Aorta (tissue), 5 donors: ENCODE measurements at regions not wholly inside any gene's neighbourhood (a gene's known extent, or its start where the extent isn't known, plus 50 kb on each side); places are given as distances from the start of the nearest gene placed in this dataset.
"Not testable (repeated sequence)": the region's sequence is repeated elsewhere in the genome, so short reads cannot be mapped to it uniquely, and the experiment has no call there.

Experiments used
- ATAC-seq: fragments of 200-7000 bp; cut with Tn5 transposase; one replicate; pipeline ENCODE4 v1.9.1; 2022; ENCODE audit warnings: moderate library complexity; ENCODE audit not compliant: low FRiP score
- DNase-seq, 2 donors: peaks; one replicate each; pipeline ENCODE4 v3.0.0-alpha.2; 2020
- H3K27ac ChIP-seq, 2 donors: one replicate each; pipeline ENCODE4 v1.5.1; 2013; ENCODE audit warnings: low read length in 2 of 2, mild to moderate bottlenecking in 2 of 2, moderate library complexity in 2 of 2, control low read depth in 1 of 2, inconsistent platforms in 1 of 2, low read depth in 1 of 2
- H3K27me3 ChIP-seq, 2 donors: one replicate each; pipeline ENCODE4 v1.6.1; 2013; ENCODE audit warnings: control low read depth in 1 of 2, low read length in 1 of 2, mild to moderate bottlenecking in 1 of 2, moderate library complexity in 1 of 2; ENCODE audit not compliant: insufficient read depth in 2 of 2, control insufficient read depth in 1 of 2
- H3K36me3 ChIP-seq, 2 donors: one replicate each; pipeline ENCODE4 v1.6.1; 2013; ENCODE audit warnings: control low read depth in 1 of 2, low read length in 1 of 2, mild to moderate bottlenecking in 1 of 2; ENCODE audit not compliant: insufficient read depth in 2 of 2, control insufficient read depth in 1 of 2
- H3K4me1 ChIP-seq, 2 donors: one replicate each; pipeline ENCODE4 v1.6.1; 2013; ENCODE audit warnings: low read length in 2 of 2, control low read depth in 1 of 2, mild to moderate bottlenecking in 1 of 2, moderate library complexity in 1 of 2; ENCODE audit not compliant: insufficient read depth in 2 of 2, control insufficient read depth in 1 of 2
- H3K4me3 ChIP-seq, 2 donors: one replicate each; pipeline ENCODE4 v1.5.1; 2013; ENCODE audit warnings: low read length in 2 of 2, control low read depth in 1 of 2, mild to moderate bottlenecking in 1 of 2
- H3K9me3 ChIP-seq: one replicate; pipeline ENCODE4 v1.6.1; 2013; ENCODE audit warnings: mild to moderate bottlenecking, low read length; ENCODE audit not compliant: control insufficient read depth
- WGBS, 2 donors: extraction: QIAGEN DNeasy Blood & Tissue Kit; methylation state at CpG; one replicate each; pipeline ENCODE4 v1.1.7; 2013; 5-methylcytosine and 5-hydroxymethylcytosine counted together
- intact Hi-C, 2 donors: fragments of 100-400 bp; cut with DNase I; formaldehyde crosslinking; loops; one replicate each; pipeline versions ENCODE4 v1.14.2 to v1.15.0; 2022
- donor health status: healthy with polysubstance abuse.
- donor health status: Bipolar disorder and iron deficiency.
- donor health status: DM: no; HTN: no; CAD: no.
- donor health status: DM: no; HTN: no; CAD: no.
- donor health status: DM: yes; HTN: yes; CAD: no.

DNA sequence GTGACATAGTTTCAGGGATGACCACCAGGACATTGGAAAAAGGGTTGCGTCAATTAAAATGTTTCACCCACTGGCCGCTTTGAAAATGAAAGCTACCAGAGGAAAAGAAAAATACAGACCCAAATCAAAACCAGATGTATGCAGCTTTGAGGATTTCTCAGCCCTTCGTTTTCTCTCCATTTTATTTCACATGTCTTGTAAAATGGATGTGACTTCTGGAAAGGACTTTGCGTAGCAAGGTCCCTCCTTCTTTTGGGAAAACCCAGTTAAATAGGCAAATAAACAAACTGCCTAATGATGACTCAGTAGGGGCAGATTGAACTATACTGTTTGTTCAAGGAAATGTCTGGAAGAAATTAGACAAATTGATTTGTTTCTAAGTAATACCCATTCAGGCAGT is 616.0 kb upstream of the AMELY start:
- H3K36me3 ChIP-seq, DNase-seq, intact Hi-C loops, ATAC-seq, H3K27me3 ChIP-seq, H3K9me3 ChIP-seq, H3K27ac ChIP-seq, H3K4me1 ChIP-seq, H3K4me3 ChIP-seq: not testable (repeated sequence)
- WGBS, 2 donors, result 14% methylated on average over 4 of the region's 4 CpGs; no CpG with 5 or more reads in 1 of the 2 donors

DNA sequence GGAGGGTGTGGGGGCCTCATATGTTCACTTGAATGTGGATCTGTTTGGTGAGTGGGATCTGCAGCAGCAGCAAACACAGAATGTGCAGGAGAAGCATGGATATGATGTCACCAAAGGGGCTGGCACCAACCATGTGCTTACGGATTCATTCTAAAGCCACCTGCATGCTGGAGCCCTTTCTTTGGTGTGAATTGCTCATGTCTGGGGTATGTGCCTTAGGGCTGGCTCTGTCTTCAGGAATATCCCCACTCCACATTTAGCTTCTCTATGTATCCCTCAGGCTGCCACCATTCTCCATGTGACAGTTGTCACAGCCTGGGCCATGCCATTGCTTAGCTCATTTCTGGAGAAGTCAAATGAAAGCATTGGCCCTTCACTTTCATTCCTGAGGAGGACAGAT is 606.8 kb upstream of the AMELY start:
- H3K36me3 ChIP-seq, result no peaks in the 10 kb centered on the region
- no peak for DNase-seq
- H3K4me3 ChIP-seq, result no peak overlapping the region
- no peaks in the 10 kb centered on the region for H3K27me3 ChIP-seq
- H3K4me1 ChIP-seq, result no peaks in the 10 kb centered on the region
- 100% methylated on average over 1 of the region's 1 CpG; no CpG with 5 or more reads in 1 of the 2 donors for WGBS, 2 donors
- no peaks in the 10 kb centered on the region for H3K9me3 ChIP-seq
- H3K27ac ChIP-seq, result no peak overlapping the region
- intact Hi-C loops, result no loop called here
- ATAC-seq, result no peak

DNA sequence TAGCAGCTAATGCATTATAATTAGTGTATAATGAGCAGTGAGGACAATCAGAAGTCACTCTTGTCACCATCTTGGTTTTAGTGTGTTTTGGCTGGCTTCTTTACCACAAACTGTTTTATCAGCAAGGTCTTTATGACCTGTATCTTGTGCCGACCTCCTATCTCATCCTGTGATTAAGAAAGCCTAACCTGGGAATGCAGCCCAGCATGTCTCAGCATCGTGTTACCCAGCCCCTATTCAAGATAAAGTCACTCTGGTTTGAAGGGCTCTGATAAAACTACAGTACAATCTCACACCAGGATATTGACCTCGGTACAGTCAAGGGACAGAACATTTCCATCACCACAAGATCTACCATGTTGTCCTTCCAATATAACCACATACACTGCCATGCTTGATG is 604.7 kb upstream of the AMELY start:
- Histone ChIP-seq H3K36me3 (no peaks in the 10 kb centered on the region), H3K27ac (no peak overlapping the region), H3K9me3 (no peaks in the 10 kb centered on the region), H3K4me1 (no peaks in the 10 kb centered on the region), H3K27me3 (no peaks in the 10 kb centered on the region), H3K4me3 (no peak overlapping the region)
- no peak for ATAC-seq
- WGBS, 2 donors, result 31% methylated on average over 3 of the region's 3 CpGs; no CpG with 5 or more reads in 1 of the 2 donors
- intact Hi-C loops, result no loop called here
- DNase-seq, result no peak

DNA sequence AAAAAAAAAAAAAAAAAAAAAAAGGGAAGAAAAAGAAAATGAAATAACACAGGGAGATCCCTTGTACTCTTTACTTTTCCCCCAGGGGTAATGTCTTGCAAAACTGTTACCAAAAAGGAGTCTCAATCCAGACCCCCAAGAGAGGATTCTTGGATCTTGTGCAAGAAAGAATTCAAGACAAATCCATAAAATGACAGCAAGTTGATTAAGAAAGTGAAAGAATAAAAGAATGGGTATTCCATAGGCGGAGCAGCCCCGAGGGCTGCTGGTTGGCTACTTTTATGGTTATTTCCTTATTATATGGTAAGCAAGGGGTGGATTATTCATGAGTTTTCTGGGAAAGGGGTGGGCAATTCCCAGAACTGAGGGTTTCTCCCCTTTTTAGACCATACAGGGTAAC is 604.3 kb upstream of the AMELY start:
- Histone ChIP-seq H3K36me3 (no peaks in the 10 kb centered on the region), H3K4me1 (no peaks in the 10 kb centered on the region), H3K4me3 (no peak overlapping the region), H3K27me3 (no peaks in the 10 kb centered on the region), H3K9me3 (no peaks in the 10 kb centered on the region), H3K27ac (no peak overlapping the region)
- 89% methylated on average over 2 of the region's 2 CpGs; no CpG with 5 or more reads in 1 of the 2 donors for WGBS, 2 donors
- intact Hi-C loops, result no loop called here
- ATAC-seq, result no peak
- DNase-seq, result no peak

DNA sequence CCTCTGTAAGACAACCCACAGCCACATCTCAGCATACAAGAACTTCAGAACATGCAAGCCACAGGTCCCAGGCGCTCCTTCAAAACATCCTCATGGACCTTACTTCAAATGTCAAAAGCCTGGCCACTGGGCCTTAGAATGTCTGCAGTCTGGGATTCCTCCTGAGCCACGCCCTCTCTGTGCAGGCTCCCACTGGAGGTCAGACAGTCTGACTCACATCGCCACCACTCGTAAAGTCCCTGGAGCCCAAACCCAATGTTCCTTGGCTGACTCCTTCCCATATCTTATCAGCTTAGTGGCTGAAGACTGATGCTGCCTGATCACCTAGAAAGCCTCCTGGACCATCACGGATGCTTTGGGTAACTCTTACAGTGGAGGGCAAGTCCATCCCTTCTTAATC is 591.3 kb upstream of the AMELY start:
- no peak overlapping the region for H3K27ac ChIP-seq
- no peaks in the 10 kb centered on the region for H3K36me3 ChIP-seq
- no peaks in the 10 kb centered on the region for H3K4me1 ChIP-seq
- no peaks in the 10 kb centered on the region for H3K9me3 ChIP-seq
- DNase-seq (no peak), ATAC-seq (no peak)
- no peak overlapping the region for H3K4me3 ChIP-seq
- 91% methylated on average over 5 of the region's 5 CpGs; no CpG with 5 or more reads in 1 of the 2 donors for WGBS, 2 donors
- no peaks in the 10 kb centered on the region for H3K27me3 ChIP-seq
- intact Hi-C loops, result no loop called here

DNA sequence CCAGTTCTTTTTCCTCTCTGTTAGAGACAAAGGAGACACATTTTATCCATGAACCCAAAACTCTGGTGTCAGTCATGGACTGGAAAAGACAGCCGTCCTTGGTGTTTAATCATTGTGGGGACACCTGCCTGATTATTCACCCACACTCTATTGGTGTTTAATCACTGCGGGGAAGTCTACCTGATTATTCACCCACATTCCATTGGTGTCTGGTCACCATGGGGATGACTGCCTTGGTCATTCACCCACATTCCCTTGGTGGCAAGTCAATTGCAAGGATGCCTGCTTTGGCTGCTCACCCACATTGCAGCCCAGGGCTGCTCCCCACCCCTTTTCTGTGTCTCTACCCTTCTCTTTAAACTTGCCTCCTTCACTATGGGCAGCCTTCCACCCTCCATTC is 589.7 kb upstream of the AMELY start:
- no peak for ATAC-seq
- 100% methylated on average over 2 of the region's 2 CpGs; no CpG with 5 or more reads in 1 of the 2 donors for WGBS, 2 donors
- no peaks in the 10 kb centered on the region for H3K4me1 ChIP-seq

DNA sequence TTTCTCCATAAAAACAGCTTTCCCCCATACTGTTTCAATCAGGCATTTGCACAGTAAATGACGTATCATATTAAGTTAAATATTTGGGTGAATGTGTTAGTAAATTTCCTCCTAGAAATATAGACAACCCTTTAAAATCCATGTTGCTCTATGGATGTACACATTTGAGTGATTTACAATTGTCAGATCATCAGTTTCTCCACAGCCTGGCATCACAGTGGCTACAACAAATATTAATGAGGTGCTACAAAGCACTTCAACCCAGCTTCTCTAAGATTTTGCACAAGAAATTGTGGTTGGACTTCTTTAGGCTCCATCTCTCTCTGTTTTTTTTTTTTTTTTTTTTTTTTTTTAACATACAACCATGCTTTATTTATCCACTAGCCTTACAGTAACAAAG is 584.4 kb upstream of the AMELY start:
- 91% methylated on average over 1 of the region's 1 CpG; no CpG with 5 or more reads in 1 of the 2 donors for WGBS, 2 donors
- Histone ChIP-seq H3K36me3 (no peaks in the 10 kb centered on the region), H3K9me3 (no peaks in the 10 kb centered on the region), H3K27ac (no peak overlapping the region), H3K4me3 (no peak overlapping the region), H3K27me3 (no peaks in the 10 kb centered on the region), H3K4me1 (no peaks in the 10 kb centered on the region)
- intact Hi-C loops, result no loop called here
- ATAC-seq (no peak), DNase-seq (no peak)

More for the DNA sequence above, 589.7 kb upstream of the AMELY start:
- intact Hi-C loops, result no loop called here
- H3K4me3 ChIP-seq, result no peak overlapping the region
- DNase-seq, result no peak
- H3K27ac ChIP-seq, result no peak overlapping the region
- no peaks in the 10 kb centered on the region for H3K27me3 ChIP-seq
- no peaks in the 10 kb centered on the region for H3K36me3 ChIP-seq
- H3K9me3 ChIP-seq, result no peaks in the 10 kb centered on the region

DNA sequence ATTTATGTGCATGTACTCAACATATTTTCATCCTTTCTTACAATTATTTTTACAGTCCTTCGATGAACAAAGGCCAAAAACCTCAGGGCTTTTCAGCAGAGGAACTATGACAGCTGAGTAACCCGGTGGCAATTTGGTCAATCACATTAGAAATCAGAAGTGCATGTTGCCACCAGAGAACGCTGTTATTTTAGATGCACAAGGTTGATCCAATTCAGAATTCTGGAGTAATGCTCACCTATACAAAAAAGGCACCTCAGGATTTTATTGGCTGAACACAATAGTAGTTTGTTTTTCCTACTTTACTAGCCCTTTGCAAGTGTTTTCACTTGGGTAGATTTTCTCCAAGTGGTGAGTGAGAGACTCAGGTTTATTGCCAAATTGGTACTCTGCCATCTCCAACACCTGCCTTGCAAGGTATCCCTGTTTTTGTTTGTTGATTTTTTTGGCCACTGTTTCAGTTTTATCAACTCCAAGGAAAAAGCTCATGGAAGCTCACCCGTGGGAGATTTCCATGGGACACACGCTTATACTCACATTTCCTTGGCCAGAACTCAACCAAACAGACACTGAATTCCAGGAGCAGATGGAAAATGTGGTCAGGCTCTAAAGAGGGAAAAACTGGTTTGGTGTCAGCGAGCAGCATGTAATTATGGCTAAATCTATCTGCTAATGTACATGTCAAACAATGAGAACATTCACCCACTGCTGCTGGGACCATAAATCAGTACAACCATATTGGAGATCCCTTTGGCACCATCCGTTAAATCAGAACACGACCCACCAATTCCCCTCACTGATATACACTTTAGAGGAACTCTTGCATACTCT is 573.1 kb upstream of the AMELY start:
- 33% methylated on average over 8 of the region's 8 CpGs; no CpG with 5 or more reads in 1 of the 2 donors for WGBS, 2 donors
- H3K36me3 ChIP-seq, H3K4me1 ChIP-seq, H3K9me3 ChIP-seq, ATAC-seq, H3K27ac ChIP-seq, DNase-seq, intact Hi-C loops, H3K4me3 ChIP-seq, H3K27me3 ChIP-seq: not testable (repeated sequence)

DNA sequence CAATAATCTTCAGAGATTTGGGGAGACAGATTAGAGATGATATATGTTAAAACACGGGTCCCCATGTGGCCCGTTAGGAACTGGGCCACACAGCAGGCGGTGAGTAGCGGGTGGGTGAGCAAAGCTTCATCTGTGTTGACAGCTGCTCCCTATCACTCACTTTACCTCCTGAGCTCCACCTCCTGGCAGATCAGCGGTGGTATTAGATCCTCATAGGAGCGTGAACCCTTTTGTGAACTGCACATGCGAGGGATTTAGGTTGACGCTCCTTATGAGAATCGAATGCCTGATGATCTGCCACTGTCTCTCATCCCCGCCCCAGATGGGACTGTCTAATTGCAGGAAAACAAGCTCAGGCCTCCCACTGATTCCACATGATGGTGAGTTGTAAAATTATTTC is 560.4 kb upstream of the AMELY start:
- WGBS, 2 donors, result 80% methylated on average over 10 of the region's 10 CpGs; no CpG with 5 or more reads in 1 of the 2 donors
- no peak overlapping the region for H3K4me3 ChIP-seq
- ATAC-seq (no peak), DNase-seq (no peak)
- intact Hi-C loops, result no loop called here
- no peak overlapping the region for H3K27ac ChIP-seq
- no peaks in the 10 kb centered on the region for H3K36me3 ChIP-seq
- no peaks in the 10 kb centered on the region for H3K27me3 ChIP-seq
- H3K4me1 ChIP-seq, result no peaks in the 10 kb centered on the region
- no peaks in the 10 kb centered on the region for H3K9me3 ChIP-seq
